Stimulated activated CD4-positive, alpha-beta T cell treated with anti-CD3 and anti-CD28 coated beads, Interleukin-15, amount 100 ng/mL, for 48 hours (primary cell): ENCODE measurements at regions not wholly inside any gene's neighbourhood (a gene's known extent, or its start where the extent isn't known, plus 50 kb on each side); places are given as distances from the start of the nearest gene placed in this dataset.
"Not testable (repeated sequence)": the region's sequence is repeated elsewhere in the genome, so short reads cannot be mapped to it uniquely, and the experiment has no call there.

Experiments
- DNase-seq, 2 donors: peaks; one replicate each; pipeline ENCODE4 v3.0.0-alpha.2; 2020; ENCODE audit warnings: low read depth in 2 of 2

DNA sequence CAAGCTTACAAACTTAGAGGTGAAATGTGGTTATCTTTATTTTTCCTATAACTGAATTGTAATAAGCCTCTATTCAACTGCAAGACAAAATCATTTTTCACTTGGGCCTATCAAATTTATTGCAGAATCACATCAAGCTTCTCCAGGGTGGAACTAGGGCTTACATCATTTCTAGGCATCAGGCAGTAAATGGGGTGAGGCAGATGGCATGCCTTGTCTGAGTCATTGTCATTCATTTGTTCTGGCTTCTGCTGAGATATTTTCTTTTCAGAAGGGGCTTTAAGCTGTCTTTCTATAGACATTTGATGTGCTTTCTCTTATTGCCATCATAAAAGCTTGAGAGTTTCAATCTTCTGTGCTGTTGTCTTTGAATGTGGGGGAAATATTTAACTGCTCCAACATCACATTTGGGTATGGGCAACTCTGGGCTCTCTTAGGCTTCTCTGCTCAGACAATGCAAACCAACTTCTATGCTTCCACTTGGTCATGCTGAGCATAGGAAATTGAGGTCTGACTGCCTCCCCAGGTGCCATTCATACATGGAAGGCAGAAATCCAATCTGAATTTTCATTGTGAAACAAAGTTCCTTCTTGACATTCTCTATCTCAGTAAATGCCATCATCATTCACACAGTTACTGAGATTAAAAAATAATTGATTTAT lies 225.8 kb upstream of the GIMD1 start:
- no peak for DNase-seq

DNA sequence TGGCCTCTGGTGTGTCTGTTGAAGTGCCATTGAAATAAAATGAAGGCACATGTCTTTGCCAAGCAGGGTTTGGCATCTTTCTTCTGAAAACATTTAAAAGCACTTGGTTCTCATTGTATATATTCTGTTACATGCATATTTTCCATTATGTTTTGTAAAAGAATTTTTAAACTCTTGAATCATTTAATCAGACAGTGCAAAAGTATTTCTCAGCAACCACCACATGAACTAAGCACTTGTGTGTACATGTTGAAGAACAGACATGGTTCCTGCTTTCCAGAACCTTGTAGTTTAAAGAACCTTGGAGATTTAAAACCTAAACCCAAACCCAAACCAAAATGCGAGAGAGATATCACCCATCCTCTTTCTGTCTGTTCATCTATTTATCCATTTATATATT lies 220.3 kb upstream of the GIMD1 start:
- DNase-seq: no peak

DNA sequence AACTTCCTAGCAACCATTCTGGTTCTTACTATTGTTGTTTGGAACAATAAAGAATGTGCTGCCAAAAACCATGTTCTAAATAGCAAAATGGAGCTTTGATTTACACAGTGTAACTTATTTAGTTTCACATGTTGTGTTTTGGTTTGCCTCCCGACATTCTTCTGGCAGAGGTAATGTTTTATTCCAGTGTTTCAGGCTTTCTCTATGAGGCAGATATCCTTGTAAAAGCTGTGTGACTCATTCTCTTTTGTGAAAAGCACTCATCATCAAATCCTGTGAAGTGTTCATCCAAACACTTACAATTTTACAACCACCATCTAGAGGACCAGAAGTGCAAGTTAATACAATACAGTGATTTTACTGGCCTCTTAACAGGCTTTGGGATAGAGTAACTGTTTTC lies 219.0 kb upstream of the GIMD1 start:
- no peak for DNase-seq

DNA sequence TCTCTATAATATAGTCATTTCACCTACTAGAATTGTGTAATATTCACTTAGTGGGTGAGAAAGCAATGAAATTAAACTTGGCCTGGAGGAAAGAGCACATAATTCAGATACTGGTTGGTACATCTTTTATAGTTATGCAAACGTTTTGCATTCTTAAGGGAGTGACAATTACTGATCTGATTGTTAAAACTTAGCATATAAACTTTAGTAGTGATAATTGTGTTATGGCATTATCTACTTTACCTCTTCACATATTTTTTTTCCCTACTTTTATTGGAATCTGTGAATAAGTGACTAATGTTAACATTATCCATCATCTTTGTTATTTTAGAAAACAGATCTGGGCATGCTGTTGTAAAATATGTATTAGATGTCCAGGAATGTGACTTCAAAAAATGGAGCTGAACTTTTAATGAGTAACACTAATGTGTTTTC lies 217.4 kb upstream of the GIMD1 start:
- no peak for DNase-seq

DNA sequence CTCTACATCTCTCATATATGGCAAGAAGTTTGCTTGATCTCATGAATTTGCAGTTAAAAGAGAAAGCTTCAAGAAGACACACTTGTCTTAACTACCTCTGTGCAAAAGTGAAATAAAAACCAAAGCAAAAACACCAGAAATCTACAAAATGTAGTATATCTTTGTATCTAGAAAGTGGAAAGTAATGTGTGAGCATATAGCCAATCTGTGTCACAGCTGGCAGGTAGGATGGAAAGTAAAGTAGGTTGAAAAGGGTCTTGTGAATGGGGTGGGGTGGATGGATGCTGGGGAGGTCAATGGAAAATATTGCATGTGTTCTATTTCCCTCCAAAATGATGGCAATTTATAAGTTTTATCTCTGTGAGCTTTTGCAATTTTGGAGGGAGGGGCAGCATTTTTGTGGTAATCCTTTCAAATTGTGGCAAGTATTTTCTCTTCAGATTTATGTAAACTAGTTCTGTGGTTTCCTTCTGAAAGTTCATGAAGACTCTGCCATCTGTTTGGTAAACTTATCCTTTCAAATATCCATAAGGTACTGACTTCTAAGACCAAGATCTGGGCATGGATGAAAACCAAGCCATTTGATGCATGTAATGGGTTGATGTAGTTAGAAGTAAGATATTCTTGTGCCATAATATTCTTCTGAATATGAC lies 215.9 kb upstream of the GIMD1 start:
- no peak for DNase-seq

DNA sequence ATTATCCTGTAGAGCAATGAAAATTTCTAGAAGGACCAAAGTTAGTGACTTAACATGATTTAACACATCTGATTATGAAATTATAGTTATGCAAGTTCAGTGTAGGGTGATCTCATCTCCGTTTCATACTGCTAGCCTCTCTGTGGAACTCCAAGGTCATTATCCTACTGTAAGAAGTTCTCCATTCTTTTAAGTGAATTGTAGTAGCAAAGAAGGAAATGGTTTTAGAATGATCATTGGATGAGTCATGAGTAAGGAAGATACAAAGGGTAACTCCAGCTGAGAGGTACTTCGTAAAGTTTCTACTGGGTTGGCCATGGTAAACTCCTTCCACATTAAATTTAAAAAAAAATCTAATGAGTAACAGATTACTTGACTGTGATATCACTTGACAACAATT lies 215.0 kb upstream of the GIMD1 start:
- DNase-seq: no peak

DNA sequence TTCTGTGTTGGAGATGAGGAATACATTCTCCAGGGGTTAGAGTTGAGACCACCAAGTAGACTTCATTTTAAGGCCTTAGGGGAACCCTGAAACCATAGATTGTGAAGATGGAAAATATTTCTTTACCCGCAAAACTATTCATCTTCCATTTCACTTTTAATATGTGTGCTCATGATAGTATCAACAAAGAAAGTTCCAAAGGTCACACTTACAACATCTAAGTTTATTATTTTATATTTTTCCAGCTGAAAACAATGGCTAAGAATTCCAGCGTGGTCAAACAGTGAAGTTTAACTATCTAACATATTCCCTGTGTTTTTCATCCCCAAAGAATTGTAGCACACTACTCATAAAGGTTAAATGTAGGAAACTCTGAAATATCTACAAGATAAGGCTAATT lies 214.5 kb upstream of the GIMD1 start:
- DNase-seq: no peak

DNA sequence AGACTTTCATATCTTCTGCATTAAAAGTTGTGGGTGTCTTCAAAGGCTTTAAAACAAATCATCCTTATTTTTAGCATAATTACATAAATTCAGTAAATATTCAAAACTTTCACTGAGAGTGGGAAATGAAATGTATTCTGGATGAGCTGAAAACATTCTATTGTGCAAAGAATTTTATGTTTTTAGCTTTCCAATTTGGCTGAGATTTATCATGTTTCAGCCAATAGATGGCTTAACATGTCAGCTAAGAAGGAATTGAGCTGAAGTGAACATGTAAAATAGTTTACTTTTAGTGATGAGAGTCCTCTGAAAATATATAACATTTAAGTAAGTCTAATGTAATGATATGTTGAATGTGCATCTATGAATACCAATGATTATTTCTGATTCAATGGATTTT lies 213.5 kb upstream of the GIMD1 start:
- no peak for DNase-seq

DNA sequence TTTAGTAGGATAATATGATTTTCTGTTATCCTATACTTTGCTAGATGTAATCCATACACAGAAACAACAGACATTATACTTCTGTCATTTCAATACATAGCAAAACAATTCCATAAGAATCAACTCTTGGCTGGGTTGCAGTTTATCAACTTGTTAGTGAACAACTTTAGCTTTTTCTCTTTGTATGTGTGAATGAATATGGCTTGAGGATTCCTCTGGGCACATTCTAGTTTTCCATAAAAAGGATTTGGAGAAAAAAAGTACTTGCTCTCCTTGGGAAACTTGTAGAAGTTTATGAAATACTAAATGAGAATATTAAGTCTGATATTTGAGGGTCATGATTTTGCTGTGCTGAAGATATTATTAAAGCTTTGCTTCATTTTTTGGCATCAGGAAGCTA lies 210.7 kb upstream of the GIMD1 start:
- DNase-seq: no peak

DNA sequence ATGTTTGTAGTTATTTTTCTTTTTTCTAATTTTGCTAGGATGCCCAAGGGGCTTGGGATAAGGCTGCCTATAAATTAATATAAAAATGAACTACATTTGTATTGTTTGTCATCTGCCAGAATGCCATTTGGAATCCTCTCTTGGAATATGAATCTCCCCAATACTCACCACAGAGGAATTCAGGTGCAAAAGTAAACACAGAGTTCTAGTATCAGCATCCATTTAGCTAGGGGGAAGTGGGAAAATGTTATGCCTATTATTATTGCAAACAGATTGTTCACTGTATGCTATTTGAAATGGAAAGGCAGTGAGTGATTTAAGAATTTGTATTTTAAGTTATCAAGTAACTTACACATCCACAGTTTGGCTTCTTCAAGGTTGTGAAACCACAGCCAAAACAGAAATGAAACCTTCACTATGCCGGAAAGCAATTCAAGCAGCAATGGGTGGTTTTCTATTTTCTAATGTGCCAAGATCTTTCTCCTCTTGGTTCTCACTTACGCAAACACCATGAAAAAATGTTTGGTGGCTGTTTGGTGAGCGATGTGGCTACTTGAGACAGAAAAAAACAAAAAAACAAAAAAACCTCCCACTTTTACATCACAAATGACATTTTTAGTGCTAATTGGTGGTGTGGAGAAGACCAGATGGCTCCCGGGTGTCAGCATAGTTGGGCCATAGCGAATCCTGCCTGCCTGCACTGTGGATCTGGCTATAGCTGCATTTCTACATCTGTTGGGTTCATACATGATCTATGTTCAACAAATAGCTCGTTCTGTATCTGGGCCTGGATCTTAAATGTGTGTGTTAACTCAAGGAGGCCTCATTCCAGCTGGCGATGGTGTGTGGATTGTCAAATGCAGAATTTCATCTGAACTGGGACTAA lies 200.8 kb upstream of the GIMD1 start:
- DNase-seq: no peak

DNA sequence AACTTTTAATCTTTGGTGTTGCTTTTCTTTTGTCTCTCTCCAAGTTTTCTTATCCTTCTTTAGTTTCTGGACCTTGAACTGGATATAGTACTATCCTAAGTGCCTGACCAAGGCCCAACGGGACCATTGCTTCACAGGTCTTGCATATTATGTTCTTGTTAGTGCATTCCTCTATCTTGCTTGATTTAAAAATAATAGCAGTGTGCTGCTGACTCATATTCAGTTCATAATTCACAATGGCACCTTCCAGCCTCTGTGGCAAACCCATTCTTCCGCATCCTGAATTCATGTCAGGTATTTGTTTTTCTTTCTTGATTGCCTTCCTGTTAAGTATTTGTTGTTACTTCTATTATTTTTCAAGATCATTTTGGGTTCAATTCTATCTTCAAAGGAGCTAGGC lies 197.1 kb upstream of the GIMD1 start:
- DNase-seq: no peak

DNA sequence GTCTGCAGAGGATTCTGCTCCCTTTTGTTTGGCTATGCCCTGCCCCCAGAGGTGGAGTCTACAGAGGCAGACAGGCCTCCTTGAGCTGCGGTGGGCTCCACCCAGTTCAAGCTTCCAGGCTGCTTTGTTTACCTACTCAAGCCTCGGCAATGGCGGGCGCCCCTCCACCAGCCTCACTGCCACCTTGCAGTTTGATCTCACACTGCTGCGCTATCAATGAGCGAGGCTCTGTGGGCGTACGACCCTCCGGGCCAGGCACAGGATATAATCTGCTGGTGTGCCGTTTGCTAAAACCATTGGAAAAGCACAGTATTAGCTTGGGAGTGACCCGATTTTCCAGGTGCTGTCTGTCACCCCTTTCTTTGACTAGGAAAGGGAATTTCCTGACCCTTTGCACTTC lies 195.1 kb upstream of the GIMD1 start:
- not testable (repeated sequence) for DNase-seq

DNA sequence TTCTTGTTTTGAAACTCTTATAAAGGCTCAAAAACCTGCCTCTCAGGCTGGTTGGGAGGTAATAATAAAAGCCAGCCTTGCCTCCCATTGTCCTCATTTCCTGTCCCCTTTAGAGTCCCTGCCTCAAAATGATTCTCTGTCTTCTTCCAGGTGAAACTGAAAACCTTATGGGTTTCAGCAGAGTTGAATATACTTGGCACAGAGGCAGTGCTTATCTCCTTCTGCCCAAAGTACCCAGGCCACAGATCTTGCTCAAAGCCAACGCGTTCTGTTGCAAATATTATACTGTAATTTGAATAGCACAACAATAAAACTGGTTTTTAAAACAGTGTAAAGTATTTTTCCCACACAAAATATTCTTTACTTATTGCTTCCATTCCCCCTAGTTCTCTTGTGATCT lies 183.1 kb upstream of the GIMD1 start:
- no peak for DNase-seq

DNA sequence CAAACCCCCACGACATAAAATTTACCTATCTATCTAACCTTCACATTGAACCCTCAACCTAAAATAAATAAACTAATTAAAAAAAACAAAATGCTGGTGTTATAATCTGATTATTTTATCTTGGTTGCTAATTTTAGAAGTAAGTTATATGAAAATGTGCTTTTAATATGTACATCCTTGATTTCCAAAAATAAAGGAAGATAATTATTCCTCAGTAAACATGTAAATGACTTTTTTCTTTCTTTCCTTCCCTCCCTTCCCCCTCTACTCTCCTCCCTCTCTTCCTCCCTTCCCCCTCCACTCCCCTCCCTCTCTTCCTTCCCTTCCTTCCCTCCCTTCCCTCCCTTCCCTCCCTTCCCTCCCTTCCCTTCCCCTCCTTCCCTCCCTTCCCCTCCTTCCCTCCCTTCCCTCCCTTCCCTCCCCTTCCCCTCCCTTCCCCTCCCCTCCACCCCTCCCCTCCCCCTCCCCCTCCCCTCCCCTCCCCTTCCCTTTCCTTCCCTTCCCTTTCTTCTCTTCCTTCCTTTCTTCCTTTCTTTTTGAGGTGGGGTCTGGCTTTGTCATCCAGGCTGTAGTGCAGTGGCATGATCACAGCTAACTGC lies 180.0 kb upstream of the GIMD1 start:
- DNase-seq: no peak

DNA sequence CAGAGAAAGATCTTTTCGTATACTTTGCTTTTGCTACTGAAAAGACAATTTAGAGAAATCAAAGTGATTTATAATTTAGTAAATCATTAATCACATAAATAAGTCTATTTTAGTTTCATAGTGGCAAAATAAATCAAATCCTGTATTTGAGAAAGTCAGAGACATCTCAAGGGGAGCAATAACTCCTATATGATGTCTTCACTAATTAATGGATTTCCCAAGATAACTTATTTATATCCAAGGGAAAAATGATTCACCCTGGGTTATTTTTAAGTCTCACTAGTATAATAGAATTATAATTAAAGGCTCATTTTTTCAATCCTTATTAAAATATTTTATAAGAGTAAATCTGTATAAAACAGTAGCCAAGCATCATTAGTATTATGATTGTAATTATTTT lies 177.8 kb upstream of the GIMD1 start:
- DNase-seq: no peak

DNA sequence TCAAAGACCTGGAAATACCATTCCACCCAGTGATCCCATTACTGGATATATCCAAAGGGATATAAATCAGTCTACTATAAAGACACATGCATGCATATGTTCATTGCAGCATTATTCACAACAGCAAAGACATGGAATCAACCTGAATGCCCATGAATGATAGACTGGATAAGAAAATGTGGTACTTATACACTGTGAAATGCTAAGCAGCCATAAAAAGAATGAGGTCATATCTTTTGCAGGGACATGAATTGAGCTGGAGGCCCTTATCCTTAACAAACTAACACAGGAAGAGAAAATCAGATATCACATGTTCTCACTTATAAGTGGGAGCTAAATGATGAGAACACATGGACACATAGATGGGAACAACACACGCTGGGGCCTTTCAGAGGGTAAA lies 174.0 kb upstream of the GIMD1 start:
- DNase-seq: not testable (repeated sequence)

DNA sequence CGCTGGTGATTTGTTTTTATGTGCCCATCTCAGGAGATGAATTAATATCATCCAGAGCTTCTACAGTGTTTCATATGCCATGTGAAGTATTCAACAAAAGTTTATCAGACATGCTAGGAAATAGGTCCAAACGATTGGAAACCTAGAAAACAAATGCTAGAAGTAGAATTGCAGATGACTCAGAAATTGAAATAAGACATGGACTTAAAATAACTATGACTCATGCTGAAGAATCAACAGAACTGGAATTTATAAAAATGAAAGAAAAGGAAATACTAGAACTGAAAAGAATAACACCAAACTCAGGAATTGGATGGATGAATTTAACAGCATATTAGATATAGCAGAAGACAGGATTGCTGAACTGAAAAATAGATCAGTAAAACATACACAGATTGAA lies 172.7 kb upstream of the GIMD1 start:
- no peak for DNase-seq

DNA sequence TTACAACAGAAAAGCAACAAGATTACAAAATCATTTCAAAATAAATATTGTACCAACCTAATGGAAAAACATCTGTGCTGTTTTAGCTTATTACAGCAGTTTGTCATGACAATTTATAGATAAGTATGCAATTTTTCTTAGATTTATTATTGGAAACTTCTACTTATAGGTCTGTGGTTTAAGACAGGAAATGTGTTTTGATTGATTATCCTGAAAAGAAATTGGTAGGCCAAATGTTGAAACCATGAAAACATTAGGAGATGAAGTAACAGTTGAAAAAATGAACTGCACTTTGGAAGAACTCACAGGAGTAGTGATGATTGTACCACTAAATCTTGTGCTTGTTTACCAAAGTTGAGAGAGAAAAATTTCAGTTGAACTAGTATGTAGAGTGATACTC lies 162.2 kb upstream of the GIMD1 start:
- no peak for DNase-seq

DNA sequence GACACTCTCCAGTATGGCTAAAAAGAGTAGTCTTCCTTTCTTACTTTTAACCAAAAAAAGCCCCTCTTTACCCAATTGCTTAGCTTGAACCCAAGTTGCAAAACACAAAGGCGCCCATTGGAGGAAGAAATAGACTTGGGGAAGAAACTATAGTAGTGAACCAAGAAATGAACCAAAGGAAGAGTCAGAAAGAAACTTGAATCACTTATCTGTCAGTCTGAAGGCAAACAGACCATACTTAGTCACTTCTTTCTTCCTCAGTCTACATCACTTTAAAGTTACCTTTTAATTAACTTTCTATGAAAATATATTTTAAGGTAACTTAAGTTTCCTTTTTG lies 161.4 kb upstream of the GIMD1 start:
- DNase-seq: no peak

DNA sequence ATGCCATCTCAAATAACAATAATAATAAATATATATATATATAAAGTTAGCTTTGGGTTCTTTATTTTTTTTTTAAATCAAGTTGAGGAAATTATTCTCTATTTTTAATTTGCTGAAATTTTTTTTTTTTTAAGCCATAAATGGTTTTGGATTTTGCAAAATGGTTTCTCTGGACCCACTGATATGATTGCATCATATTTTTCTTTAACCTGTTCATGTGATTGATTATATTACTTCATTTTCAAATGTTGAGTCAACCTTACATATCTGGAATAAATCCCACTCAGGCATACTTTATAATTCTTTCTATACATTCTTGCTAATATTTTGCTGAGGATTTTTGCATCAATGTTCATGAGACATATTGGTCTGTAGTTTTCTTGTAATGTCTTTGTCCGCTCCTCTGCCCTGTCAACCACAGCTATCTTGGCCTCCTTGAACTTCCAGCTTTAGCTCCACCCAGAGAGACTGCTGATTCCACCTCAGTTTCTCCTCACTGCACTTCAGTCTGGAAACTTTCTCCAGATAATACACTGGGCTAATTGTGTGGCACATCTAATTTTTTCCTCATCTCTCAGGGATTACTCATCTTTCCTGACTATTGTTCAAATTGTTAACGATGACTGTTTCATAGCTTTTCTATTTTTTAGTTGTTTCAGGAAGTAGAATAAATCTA lies 160.9 kb upstream of the GIMD1 start:
- no peak for DNase-seq

DNA sequence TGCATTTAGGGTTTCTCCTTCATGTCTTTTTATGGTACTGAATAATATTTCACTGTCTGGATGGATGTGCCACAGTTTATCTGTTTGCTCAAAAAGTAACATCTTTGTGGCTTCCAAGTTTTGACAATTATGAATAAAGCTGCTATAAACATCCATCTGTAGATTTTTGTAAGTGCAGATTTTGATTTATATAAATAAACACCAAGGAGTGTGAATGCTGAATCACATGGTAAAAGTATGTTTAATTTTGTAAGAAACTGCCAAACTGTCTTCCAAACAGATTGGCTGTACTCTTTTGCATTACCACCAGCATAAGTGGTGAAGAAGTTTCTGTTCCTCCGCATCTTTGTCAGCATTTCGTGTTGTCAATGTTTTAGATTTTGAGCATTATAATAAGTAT lies 158.7 kb upstream of the GIMD1 start:
- no peak for DNase-seq

DNA sequence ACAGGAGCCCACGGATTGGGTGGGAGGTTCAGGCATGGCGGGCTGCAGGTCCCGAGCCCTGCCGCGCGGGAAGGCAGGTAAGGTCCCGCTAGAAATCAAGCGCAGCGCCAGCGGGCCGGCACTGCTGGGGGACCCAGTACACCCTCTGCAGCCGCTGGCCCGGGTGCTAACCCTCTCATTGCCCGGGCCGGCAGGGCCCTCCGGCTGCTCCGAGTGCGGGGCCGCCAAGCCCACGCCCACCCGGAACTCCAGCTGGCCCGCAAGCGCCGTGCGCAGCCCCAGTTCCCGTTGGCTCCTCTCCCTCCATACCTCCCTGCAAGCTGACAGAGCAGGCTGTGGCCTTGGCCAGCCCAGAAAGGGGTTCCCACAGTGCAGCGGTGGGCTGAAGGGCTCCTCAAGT lies 156.8 kb upstream of the GIMD1 start:
- not testable (repeated sequence) for DNase-seq
